PC-9 (cell line): ENCODE measurements at regions not wholly inside any gene's neighbourhood (a gene's known extent, or its start where the extent isn't known, plus 50 kb on each side); places are given as distances from the start of the nearest gene placed in this dataset.

Source experiments
- EZH2 ChIP-seq: fragments of 200-600 bp; sonication (generic); IDR thresholded peaks from 2 replicates; pipeline ENCODE4 v1.8.0; 2017; ENCODE audit warnings: antibody characterized with exemption, low read depth
- TF ChIP-seq, protein P1 (sequence below): fragments of 200-600 bp; sonication (generic); conservative IDR thresholded peaks from 2 replicates; pipeline ENCODE4 v1.6.1; 2017; ENCODE audit warnings: mixed run types, antibody characterized with exemption, mild to moderate bottlenecking, moderate library complexity

DNA sequence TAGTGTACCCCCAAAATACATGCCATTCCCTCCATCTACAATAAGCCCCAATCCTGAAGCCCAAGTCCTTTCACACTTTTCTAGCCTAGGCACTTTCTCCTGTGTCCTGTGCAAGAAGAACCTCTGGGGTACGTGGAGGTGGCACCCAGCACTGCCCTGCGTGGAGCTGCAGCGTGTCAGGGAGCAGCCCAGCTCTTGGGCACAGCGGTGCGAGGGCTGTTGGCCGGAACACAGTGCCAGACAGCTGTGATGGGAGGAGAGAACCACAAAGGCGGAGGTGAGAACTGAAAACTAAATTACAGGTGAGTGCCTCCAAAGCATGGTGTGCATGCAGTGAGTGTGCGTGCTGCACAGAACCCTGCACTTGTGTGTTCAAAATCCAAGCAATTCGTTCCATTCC is 621.3 kb upstream of the ADARB2 start:
- TF ChIP-seq, protein P1, sequence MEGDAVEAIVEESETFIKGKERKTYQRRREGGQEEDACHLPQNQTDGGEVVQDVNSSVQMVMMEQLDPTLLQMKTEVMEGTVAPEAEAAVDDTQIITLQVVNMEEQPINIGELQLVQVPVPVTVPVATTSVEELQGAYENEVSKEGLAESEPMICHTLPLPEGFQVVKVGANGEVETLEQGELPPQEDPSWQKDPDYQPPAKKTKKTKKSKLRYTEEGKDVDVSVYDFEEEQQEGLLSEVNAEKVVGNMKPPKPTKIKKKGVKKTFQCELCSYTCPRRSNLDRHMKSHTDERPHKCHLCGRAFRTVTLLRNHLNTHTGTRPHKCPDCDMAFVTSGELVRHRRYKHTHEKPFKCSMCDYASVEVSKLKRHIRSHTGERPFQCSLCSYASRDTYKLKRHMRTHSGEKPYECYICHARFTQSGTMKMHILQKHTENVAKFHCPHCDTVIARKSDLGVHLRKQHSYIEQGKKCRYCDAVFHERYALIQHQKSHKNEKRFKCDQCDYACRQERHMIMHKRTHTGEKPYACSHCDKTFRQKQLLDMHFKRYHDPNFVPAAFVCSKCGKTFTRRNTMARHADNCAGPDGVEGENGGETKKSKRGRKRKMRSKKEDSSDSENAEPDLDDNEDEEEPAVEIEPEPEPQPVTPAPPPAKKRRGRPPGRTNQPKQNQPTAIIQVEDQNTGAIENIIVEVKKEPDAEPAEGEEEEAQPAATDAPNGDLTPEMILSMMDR, result no peak
- TF ChIP-seq EZH2, result no peak
